ENCODE measurements at regions not wholly inside any gene's neighbourhood (a gene's known extent, or its start where the extent isn't known, plus 50 kb on each side); places are given as distances from the start of the nearest gene placed in this dataset.

DNA sequence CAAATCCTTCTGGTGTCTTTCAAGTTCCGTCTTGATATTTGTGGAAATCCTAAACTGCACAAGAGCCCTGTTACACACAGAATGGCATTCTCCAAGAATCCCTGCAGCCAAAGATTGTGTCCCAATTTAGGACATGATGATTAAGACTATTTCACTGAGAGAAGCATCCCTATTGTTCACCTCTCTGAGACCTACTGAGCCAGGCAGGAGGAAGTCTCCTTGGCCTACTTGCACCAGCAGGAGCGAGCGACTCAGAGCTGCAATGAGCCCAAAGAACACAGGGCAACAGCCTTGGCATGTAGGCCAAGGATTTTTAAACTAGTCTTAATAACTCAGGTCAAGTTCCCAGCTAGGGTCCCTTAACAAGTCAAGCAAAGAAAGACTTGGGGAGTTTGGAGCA lies 79.4 kb upstream of the RUNX1 start:
- TF ChIP-seq, protein P1, sequence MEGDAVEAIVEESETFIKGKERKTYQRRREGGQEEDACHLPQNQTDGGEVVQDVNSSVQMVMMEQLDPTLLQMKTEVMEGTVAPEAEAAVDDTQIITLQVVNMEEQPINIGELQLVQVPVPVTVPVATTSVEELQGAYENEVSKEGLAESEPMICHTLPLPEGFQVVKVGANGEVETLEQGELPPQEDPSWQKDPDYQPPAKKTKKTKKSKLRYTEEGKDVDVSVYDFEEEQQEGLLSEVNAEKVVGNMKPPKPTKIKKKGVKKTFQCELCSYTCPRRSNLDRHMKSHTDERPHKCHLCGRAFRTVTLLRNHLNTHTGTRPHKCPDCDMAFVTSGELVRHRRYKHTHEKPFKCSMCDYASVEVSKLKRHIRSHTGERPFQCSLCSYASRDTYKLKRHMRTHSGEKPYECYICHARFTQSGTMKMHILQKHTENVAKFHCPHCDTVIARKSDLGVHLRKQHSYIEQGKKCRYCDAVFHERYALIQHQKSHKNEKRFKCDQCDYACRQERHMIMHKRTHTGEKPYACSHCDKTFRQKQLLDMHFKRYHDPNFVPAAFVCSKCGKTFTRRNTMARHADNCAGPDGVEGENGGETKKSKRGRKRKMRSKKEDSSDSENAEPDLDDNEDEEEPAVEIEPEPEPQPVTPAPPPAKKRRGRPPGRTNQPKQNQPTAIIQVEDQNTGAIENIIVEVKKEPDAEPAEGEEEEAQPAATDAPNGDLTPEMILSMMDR (IDR thresholded peaks at IDR 0.05) = no peak
- H3K27ac ChIP-seq (ENCODE audit: low read length) = no peak overlapping the region
- H3K36me3 ChIP-seq (ENCODE audit: control insufficient read depth, insufficient read depth, low read length) = no peaks in the 10 kb centered on the region
- Mint-ChIP-seq H3K27ac (no peak overlapping the region), H3K9me3 (peaks cover 3 to 7% of the 10 kb centered on the region in 2 donors), H3K4me3 (no peak overlapping the region), H3K36me3 (peaks cover 37% of the 10 kb centered on the region), H3K4me1 (peaks cover 5 to 9% of the 10 kb centered on the region in 2 donors), H3K27me3 (ENCODE audit: low read depth in 2 of 2) (peaks cover 2 to 22% of the 10 kb centered on the region in 2 donors)
- intact Hi-C loops (cut with micrococcal nuclease) = no loop called here
- no peaks in the 10 kb centered on the region for H3K27me3 ChIP-seq (ENCODE audit: control insufficient read depth, insufficient read depth, low read length)
- no peaks in the 10 kb centered on the region for H3K4me1 ChIP-seq (ENCODE audit: control insufficient read depth, insufficient read depth, low read length)
- H3K9me3 ChIP-seq (ENCODE audit: control insufficient read depth, insufficient read depth, low read length) = peaks cover 5% of the 10 kb centered on the region
- no peak overlapping the region for H3K4me3 ChIP-seq (ENCODE audit: low read length)
- ATAC-seq (no peak), DNase-seq (no peak)
- WGBS (ENCODE audit: insufficient coverage) = 95% methylated on average over 3 of the region's 3 CpGs

DNA sequence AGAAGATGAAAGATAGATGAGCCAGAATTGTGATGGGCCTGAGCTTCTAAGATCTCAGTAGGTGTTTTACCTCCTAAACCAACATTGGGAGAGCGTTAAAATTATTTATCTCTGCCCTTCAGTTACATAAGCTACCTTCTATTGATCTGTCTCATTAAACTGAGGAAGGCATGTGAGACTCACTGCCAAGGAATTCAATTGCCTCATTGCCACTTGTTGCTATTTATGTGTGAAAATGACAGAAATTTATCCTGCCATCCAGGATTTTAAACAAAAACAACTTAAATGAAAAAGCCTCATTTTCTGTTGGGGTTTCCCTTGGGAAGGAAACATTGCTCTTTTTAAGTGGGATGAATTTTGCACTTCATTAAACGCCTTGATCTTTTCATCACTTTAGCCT lies 78.7 kb upstream of the RUNX1 start:
- H3K36me3 Mint-ChIP-seq = peaks cover 37% of the 10 kb centered on the region
- H3K9me3 Mint-ChIP-seq = peaks cover 3 to 7% of the 10 kb centered on the region in 2 donors
- H3K4me1 ChIP-seq (ENCODE audit: control insufficient read depth, insufficient read depth, low read length) = no peaks in the 10 kb centered on the region
- H3K9me3 ChIP-seq (ENCODE audit: control insufficient read depth, insufficient read depth, low read length) = peaks cover 5% of the 10 kb centered on the region
- DNase-seq (no peak), ATAC-seq (no peak)
- no peak overlapping the region for H3K27ac Mint-ChIP-seq
- no peaks in the 10 kb centered on the region for H3K27me3 ChIP-seq (ENCODE audit: control insufficient read depth, insufficient read depth, low read length)
- TF ChIP-seq, protein P1 (IDR thresholded peaks at IDR 0.05) = no peak
- no peak overlapping the region for H3K4me3 Mint-ChIP-seq
- no peaks in the 10 kb centered on the region for H3K36me3 ChIP-seq (ENCODE audit: control insufficient read depth, insufficient read depth, low read length)
- peaks cover 5 to 9% of the 10 kb centered on the region in 2 donors for H3K4me1 Mint-ChIP-seq
- H3K27me3 Mint-ChIP-seq (ENCODE audit: low read depth in 2 of 2) = peaks cover 4 to 22% of the 10 kb centered on the region in 2 donors
- WGBS (ENCODE audit: insufficient coverage) = no CpG with 5 or more reads among the region's 2 CpGs
- intact Hi-C loops (cut with micrococcal nuclease) = no loop called here
- no peak overlapping the region for H3K4me3 ChIP-seq (ENCODE audit: low read length)
- H3K27ac ChIP-seq (ENCODE audit: low read length) = no peak overlapping the region

DNA sequence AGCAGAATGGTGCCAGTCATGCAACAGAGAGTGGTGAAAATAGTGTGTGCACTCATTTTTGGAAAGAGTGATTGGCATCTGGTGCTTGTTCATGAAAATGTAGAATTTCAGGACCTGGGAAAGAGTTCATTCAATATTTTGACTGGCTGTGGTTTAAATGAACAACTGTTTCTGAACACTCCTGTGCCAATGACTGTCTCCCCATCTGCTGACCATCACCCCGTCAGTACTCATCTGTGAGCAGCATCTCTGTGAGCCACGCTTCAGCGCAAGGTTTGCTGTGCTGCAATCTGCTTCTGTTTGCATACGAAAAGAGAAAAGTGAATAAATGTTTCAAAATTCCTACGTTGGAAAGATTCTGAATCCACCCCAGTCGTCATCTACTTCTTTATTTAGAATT lies 77.9 kb upstream of the RUNX1 start:
- TF ChIP-seq, protein P1 (IDR thresholded peaks at IDR 0.05) = no peak
- no peak overlapping the region for H3K27ac Mint-ChIP-seq
- Histone ChIP-seq H3K4me3 (ENCODE audit: low read length) (no peak overlapping the region), H3K9me3 (ENCODE audit: control insufficient read depth, insufficient read depth, low read length) (peaks cover 5% of the 10 kb centered on the region), H3K4me1 (ENCODE audit: control insufficient read depth, insufficient read depth, low read length) (no peaks in the 10 kb centered on the region), H3K36me3 (ENCODE audit: control insufficient read depth, insufficient read depth, low read length) (no peaks in the 10 kb centered on the region), H3K27me3 (ENCODE audit: control insufficient read depth, insufficient read depth, low read length) (no peaks in the 10 kb centered on the region), H3K27ac (ENCODE audit: low read length) (no peak overlapping the region)
- H3K36me3 Mint-ChIP-seq = peaks cover 37% of the 10 kb centered on the region
- H3K4me1 Mint-ChIP-seq = peaks cover 5 to 9% of the 10 kb centered on the region in 2 donors
- no peak for ATAC-seq
- intact Hi-C loops (cut with micrococcal nuclease) = no loop called here
- 95% methylated on average over 6 of the region's 6 CpGs for WGBS (ENCODE audit: insufficient coverage)
- H3K9me3 Mint-ChIP-seq = peaks cover 3 to 7% of the 10 kb centered on the region in 2 donors
- no peak for DNase-seq
- H3K4me3 Mint-ChIP-seq = no peak overlapping the region
- peaks cover 4 to 22% of the 10 kb centered on the region in 2 donors for H3K27me3 Mint-ChIP-seq (ENCODE audit: low read depth in 2 of 2)

DNA sequence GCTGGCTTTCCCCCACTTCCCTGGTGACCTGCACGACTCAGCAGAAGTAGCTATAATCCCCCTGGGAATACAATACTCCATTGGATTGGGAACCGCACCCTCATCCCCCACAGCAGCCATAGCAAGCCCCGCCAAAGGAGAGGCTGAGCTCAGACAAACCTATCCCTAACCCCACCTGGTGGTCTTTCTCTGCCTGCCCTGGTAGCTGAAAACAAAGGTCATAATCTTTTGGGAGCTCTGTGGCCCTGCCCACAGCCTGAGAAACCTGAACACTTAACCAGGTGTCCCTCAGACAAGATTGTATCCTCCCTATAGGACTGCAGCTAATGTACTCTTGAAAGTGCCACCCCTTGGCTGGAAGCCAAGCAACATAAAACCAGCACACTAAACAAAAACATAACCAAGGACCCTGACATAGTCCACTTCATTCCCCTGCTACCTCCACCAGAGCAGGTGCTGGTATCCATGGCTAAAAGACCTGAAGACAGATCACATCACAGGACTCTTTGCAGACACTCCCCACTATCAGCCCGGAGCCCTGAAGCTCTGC lies 71.6 kb upstream of the RUNX1 start:
- Histone ChIP-seq H3K4me3 (ENCODE audit: low read length) (no peak overlapping the region), H3K4me1 (ENCODE audit: control insufficient read depth, insufficient read depth, low read length) (no peaks in the 10 kb centered on the region), H3K9me3 (ENCODE audit: control insufficient read depth, insufficient read depth, low read length) (no peaks in the 10 kb centered on the region), H3K36me3 (ENCODE audit: control insufficient read depth, insufficient read depth, low read length) (no peaks in the 10 kb centered on the region), H3K27ac (ENCODE audit: low read length) (no peak overlapping the region), H3K27me3 (ENCODE audit: control insufficient read depth, insufficient read depth, low read length) (no peaks in the 10 kb centered on the region)
- no peak overlapping the region for H3K4me3 Mint-ChIP-seq
- peaks cover 0 to 5% of the 10 kb centered on the region in 2 donors for H3K9me3 Mint-ChIP-seq
- H3K4me1 Mint-ChIP-seq = no peaks in the 10 kb centered on the region
- DNase-seq (no peak), ATAC-seq (no peak)
- TF ChIP-seq, protein P1 (IDR thresholded peaks at IDR 0.05) = no peak
- WGBS (ENCODE audit: insufficient coverage) = 96% methylated on average over 4 of the region's 4 CpGs
- H3K27ac Mint-ChIP-seq = no peak overlapping the region
- H3K36me3 Mint-ChIP-seq = peaks cover 17% of the 10 kb centered on the region
- intact Hi-C loops (cut with micrococcal nuclease) = no loop called here
- peaks cover 19 to 31% of the 10 kb centered on the region in 2 donors for H3K27me3 Mint-ChIP-seq (ENCODE audit: low read depth in 2 of 2)

All from natural killer cell (primary cell).